GM12878 (cell line): ENCODE measurements at regions not wholly inside any gene's neighbourhood (a gene's known extent, or its start where the extent isn't known, plus 50 kb on each side); places are given as distances from the start of the nearest gene placed in this dataset.
A peak's percentile ranks its signal among the peaks of the same experiment; 100 is the strongest.

Source experiments
- ATAC-seq: fragments of 200-7000 bp; cut with Tn5 transposase; 3 replicates; pipeline ENCODE4 v1.9.1; 2020; ENCODE audit warnings: mild to moderate bottlenecking, moderate library complexity
- BruUV-seq: library from RNA; stranded (reverse); fragments of 400-500 nt; replicated peaks from 2 replicates; lab custom pipeline; 2021; lab: Mats Ljungman, UMichigan
- CTCF ChIA-PET: fragments of 300-600 bp; sonication (Branson Sonifier 250); formaldehyde crosslinking; extraction: SDS; loops from one replicate; lab custom pipeline; 2021; ENCODE audit warnings: inconsistent platforms; lab: Yijun Ruan, JAX
- POLR2A ChIA-PET: fragments of 350-600 bp; formaldehyde crosslinking; extraction: SDS; loops from one replicate; lab custom pipeline; 2021; ENCODE audit warnings: inconsistent platforms; lab: Charles Lee
- RAD21 ChIA-PET: fragments of 300-600 bp; sonication (Branson Sonifier 250); formaldehyde crosslinking; loops from one replicate; lab custom pipeline; 2023; ENCODE audit warnings: antibody characterized with exemption; ENCODE audit not compliant: unreplicated experiment; lab: Charles Lee
- SMC1A ChIA-PET: fragments of 300-600 bp; sonication (Branson Sonifier 250); formaldehyde crosslinking; loops from one replicate; lab custom pipeline; 2023; ENCODE audit not compliant: unreplicated experiment, uncharacterized antibody; lab: Charles Lee
- DNase-seq: peaks from one replicate; pipeline ENCODE4 v3.0.0-alpha.2; 2011; ENCODE audit warnings: low read depth, low spot score
- FAIRE-seq: peaks from 3 replicates; lab custom pipeline; 2011; peaks lifted over from hg19 to GRCh38; lab: Jason Lieb, UNC
- H2AFZ ChIP-seq: 2 replicates; pipeline ENCODE4 v1.6.0; 2011; ENCODE audit warnings: low read depth, low read length, control low read depth; ENCODE audit not compliant: control insufficient read depth
- H3K27ac ChIP-seq: 2 replicates; pipeline ENCODE4 v1.5.1; 2011; ENCODE audit warnings: control low read depth; ENCODE audit not compliant: control insufficient read depth, insufficient read depth
- H3K27me3 ChIP-seq, 2 experiments: replicated peaks in 1 of 2; 2 replicates each; pipeline versions ENCODE4 v1.6.0 to v1.6.1; 2011; ENCODE audit warnings: low read length in 1 of 2; ENCODE audit not compliant: control insufficient read depth in 2 of 2, insufficient read depth in 2 of 2
- H3K36me3 ChIP-seq, 2 experiments: 2 replicates each; pipeline ENCODE4 v1.5.1; 2011; ENCODE audit warnings: low read length in 1 of 2; ENCODE audit not compliant: control insufficient read depth in 2 of 2, insufficient read depth in 2 of 2
- H3K4me1 ChIP-seq: 2 replicates; pipeline ENCODE4 v1.6.1; 2011; ENCODE audit warnings: mild to moderate bottlenecking, low read length, moderate library complexity, mixed read lengths; ENCODE audit not compliant: control insufficient read depth, insufficient read depth
- H3K4me2 ChIP-seq: 2 replicates; pipeline ENCODE4 v1.6.0; 2011; ENCODE audit warnings: control low read depth; ENCODE audit not compliant: control insufficient read depth, insufficient read depth
- H3K4me3 ChIP-seq: fragments of 200-600 bp; sonication (generic); 2 replicates; pipeline ENCODE4 v1.5.1; 2016
- H3K79me2 ChIP-seq: 2 replicates; pipeline ENCODE4 v1.6.0; 2011; ENCODE audit warnings: low read length; ENCODE audit not compliant: control insufficient read depth, insufficient read depth
- H3K9ac ChIP-seq: 2 replicates; pipeline ENCODE4 v1.8.0; 2011; ENCODE audit warnings: low read length, control low read depth, mixed read lengths; ENCODE audit not compliant: control insufficient read depth, insufficient read depth
- H3K9me3 ChIP-seq: replicated peaks from 3 replicates; pipeline ENCODE4 v1.5.1; 2011; ENCODE audit warnings: mild to moderate bottlenecking, low read length; ENCODE audit not compliant: control insufficient read depth, insufficient read depth
- H4K20me1 ChIP-seq: 2 replicates; pipeline ENCODE4 v1.6.0; 2011; ENCODE audit not compliant: control insufficient read depth, insufficient read depth
- ASH2L ChIP-seq: fragments of 300-600, 200-600 bp; sonication (generic); IDR thresholded peaks from 2 replicates; pipeline ENCODE4 v1.6.1; 2017; ENCODE audit warnings: low read depth, mild to moderate bottlenecking, borderline replicate concordance
- BCL11A ChIP-seq: IDR thresholded peaks from 2 replicates; pipeline ENCODE4 v1.6.1; 2011; ENCODE audit warnings: low read depth, low read length
- BRCA1 ChIP-seq: IDR thresholded peaks from 2 replicates; pipeline ENCODE4 v1.6.1; 2011; ENCODE audit warnings: low read depth, low read length, improper control_type of control experiment
- CHD1 ChIP-seq: IDR thresholded peaks from 2 replicates; pipeline ENCODE4 v1.6.1; 2012; ENCODE audit warnings: low read depth, low read length, improper control_type of control experiment
- CREB1 ChIP-seq: IDR thresholded peaks from 2 replicates; pipeline ENCODE4 v1.6.1; 2012; ENCODE audit warnings: low read depth, mild to moderate bottlenecking, inconsistent platforms
- HDAC2 ChIP-seq: fragments of 200-600 bp; sonication (generic); IDR thresholded peaks from 2 replicates; pipeline ENCODE4 v1.6.1; 2017
- LARP7 ChIP-seq: fragments of 450-650 bp; IDR thresholded peaks from 2 replicates; pipeline ENCODE4 v1.6.1; 2017; ENCODE audit warnings: mild to moderate bottlenecking
- MEF2A ChIP-seq: IDR thresholded peaks from 2 replicates; pipeline ENCODE4 v1.6.1; 2011; ENCODE audit warnings: low read depth, mild to moderate bottlenecking, low read length, moderate library complexity; ENCODE audit not compliant: insufficient read depth
- MTA3 ChIP-seq: IDR thresholded peaks from 2 replicates; pipeline ENCODE4 v1.6.1; 2012; ENCODE audit warnings: low read length, inconsistent platforms, borderline replicate concordance
- NBN ChIP-seq: fragments of 450-650 bp; IDR thresholded peaks from 2 replicates; pipeline ENCODE4 v1.6.1; 2016
- NFYA ChIP-seq: IDR thresholded peaks from 2 replicates; pipeline ENCODE4 v1.6.1; 2011; ENCODE audit warnings: low read depth, mild to moderate bottlenecking, low read length, improper control_type of control experiment, borderline replicate concordance
- NR2C2 ChIP-seq: IDR thresholded peaks from 2 replicates; pipeline ENCODE4 v1.6.1; 2011; ENCODE audit warnings: borderline replicate concordance, low read depth; ENCODE audit not compliant: control insufficient read depth, insufficient read length
- NRF1 ChIP-seq: conservative IDR thresholded peaks from 2 replicates; pipeline ENCODE4 v1.6.1; 2011; ENCODE audit warnings: mild to moderate bottlenecking, low read depth, low read length, improper control_type of control experiment
- POLR2A ChIP-seq: IDR thresholded peaks from 2 replicates; pipeline ENCODE4 v1.6.1; 2011; ENCODE audit warnings: low read depth, mild to moderate bottlenecking, low read length
- POLR2AphosphoS2 ChIP-seq: IDR thresholded peaks from 2 replicates; pipeline ENCODE4 v1.6.1; 2011; ENCODE audit warnings: low read depth, mild to moderate bottlenecking, low read length, improper control_type of control experiment, moderate library complexity
- RAD21 ChIP-seq: IDR thresholded peaks from 2 replicates; pipeline ENCODE4 v1.6.1; 2011; ENCODE audit warnings: mild to moderate bottlenecking, low read depth, low read length, moderate library complexity; ENCODE audit not compliant: insufficient read depth
- SUPT20H ChIP-seq: IDR thresholded peaks from 2 replicates; pipeline ENCODE4 v1.6.1; 2011; ENCODE audit warnings: low read depth, mild to moderate bottlenecking, low read length, moderate library complexity, borderline replicate concordance; ENCODE audit not compliant: control insufficient read depth
- ZNF384 ChIP-seq: IDR thresholded peaks from 2 replicates; pipeline ENCODE4 v1.6.1; 2012; ENCODE audit warnings: low read depth, mild to moderate bottlenecking, low read length, improper control_type of control experiment, borderline replicate concordance
- WGBS: methylation state at CpG from one replicate; pipeline ENCODE4 v1.1.6; 2016; ENCODE audit warnings: low lambda C conversion rate; ENCODE audit not compliant: insufficient replicate concordance, insufficient coverage; ENCODE audit errors: missing lambda C conversion rate; 5-methylcytosine and 5-hydroxymethylcytosine counted together
- in situ Hi-C: fragments of 300-500 bp; cut with MboI; formaldehyde crosslinking; loops from 9 replicates; pipeline ENCODE4 v1.14.3; 2018; ENCODE audit warnings: mixed read lengths
- intact Hi-C: fragments of 100-400 bp; cut with micrococcal nuclease; formaldehyde crosslinking; loops from one replicate; pipeline ENCODE4 v1.14.2; 2022; ENCODE audit not compliant: unreplicated experiment
- TF ChIP-seq, protein P1 (sequence below): IDR thresholded peaks from 2 replicates; pipeline ENCODE4 v1.6.1; 2012; ENCODE audit warnings: low read depth, low read length, improper control_type of control experiment
- TF ChIP-seq, protein P2 (sequence below): IDR thresholded peaks from 2 replicates; pipeline ENCODE4 v1.6.1; 2011; ENCODE audit warnings: borderline replicate concordance, low read depth, mild to moderate bottlenecking, moderate library complexity, low read length; ENCODE audit not compliant: insufficient read depth, poor library complexity, severe bottlenecking
- TF ChIP-seq, protein P3 (sequence below): fragments of 450-650 bp; IDR thresholded peaks from 2 replicates; pipeline ENCODE4 v1.6.1; 2017; ENCODE audit warnings: antibody characterized with exemption, mild to moderate bottlenecking, moderate library complexity

DNA sequence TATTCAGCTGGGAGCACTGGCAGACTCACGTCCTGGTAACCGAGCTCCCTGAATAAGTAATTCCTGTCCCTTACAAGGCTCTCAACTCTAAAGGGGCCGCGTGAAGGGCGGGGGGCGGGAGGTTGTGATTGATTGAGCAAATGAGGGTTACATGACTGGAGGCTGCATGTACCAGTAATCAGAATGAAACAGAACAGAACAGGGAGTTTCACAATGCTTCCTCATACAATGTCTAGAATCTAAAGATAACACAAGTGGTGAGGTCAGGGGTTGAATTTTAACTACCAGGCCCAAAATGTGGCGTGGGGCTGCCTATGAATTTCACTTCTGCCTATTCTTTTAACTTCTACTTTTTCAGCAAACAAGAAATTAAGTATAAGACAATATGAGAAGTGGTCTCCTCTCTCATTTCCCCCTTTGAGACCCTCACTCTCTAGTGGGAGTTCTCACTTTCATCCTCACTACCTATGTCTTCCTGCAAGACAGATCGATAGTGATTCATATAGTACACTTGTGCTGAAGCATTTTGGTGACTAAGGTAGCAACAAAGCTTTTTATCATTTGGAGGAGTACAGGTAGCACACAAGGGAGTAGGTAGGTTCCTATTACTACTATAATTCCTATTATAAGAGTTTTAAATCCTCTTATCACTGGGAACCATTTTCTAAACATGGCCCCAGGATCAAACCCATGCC, 239.8 kb downstream of the KTN1 start:
- Histone ChIP-seq H3K4me1 (no peaks in the 10 kb centered on the region; the same call in 1 of the 2 replicates), H3K79me2 (no peaks in the 10 kb centered on the region), H3K36me3 (no peaks in the 10 kb centered on the region), H3K9ac (no peak overlapping the region), H2AFZ (no peak overlapping the region), H3K4me2 (no peak overlapping the region), H3K4me3 (no peak overlapping the region), H3K9me3 (no peaks in the 10 kb centered on the region; the same call in 2 of the 3 replicates), H3K27ac (no peak overlapping the region), H3K27me3 (no peaks in the 10 kb centered on the region), H4K20me1 (no peaks in the 10 kb centered on the region)
- ChIA-PET SMC1A (no interaction called here), RAD21 (interaction anchor here (1.5 kb wide), 1 partner anchor 41 kb away, joined by 3 read pairs; no protein-coding TSS in a partner anchor), CTCF (interaction anchor here (1.1 kb wide), 1 partner anchor 374 kb away, joined by 3 read pairs; no protein-coding TSS in a partner anchor), POLR2A (no interaction called here)
- DNase-seq, result peak; percentile 40
- peak; percentile 75 for FAIRE-seq
- WGBS, result 1% methylated on average over 8 of the region's 8 CpGs
- intact Hi-C loops (loop anchor here (10.0 kb wide), 1 partner anchor 185 kb away; no protein-coding TSS in a partner anchor), in situ Hi-C loops (no loop called here)
- BruUV-seq, result no TSS peak
- peak; percentile 93 for ATAC-seq
- TF ChIP-seq CREB1 (no peak), ZNF384 (no peak), BCL11A (no peak), RAD21 (no peak), NBN (0 out of 2 replicates have a peak, but pooled peaks have one; percentile 63), NFYA (no peak), POLR2A (no peak), CHD1 (no peak), LARP7 (no peak), HDAC2 (no peak), POLR2AphosphoS2 (no peak), MTA3 (no peak), BRCA1 (no peak), ASH2L (no peak), NRF1 (no peak), SUPT20H (no peak), NR2C2 (no peak), MEF2A (0 out of 2 replicates have a peak, but pooled peaks have one; percentile 37)
- TF ChIP-seq, protein P1, sequence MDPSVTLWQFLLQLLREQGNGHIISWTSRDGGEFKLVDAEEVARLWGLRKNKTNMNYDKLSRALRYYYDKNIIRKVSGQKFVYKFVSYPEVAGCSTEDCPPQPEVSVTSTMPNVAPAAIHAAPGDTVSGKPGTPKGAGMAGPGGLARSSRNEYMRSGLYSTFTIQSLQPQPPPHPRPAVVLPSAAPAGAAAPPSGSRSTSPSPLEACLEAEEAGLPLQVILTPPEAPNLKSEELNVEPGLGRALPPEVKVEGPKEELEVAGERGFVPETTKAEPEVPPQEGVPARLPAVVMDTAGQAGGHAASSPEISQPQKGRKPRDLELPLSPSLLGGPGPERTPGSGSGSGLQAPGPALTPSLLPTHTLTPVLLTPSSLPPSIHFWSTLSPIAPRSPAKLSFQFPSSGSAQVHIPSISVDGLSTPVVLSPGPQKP, result no peak
- TF ChIP-seq, protein P2, sequence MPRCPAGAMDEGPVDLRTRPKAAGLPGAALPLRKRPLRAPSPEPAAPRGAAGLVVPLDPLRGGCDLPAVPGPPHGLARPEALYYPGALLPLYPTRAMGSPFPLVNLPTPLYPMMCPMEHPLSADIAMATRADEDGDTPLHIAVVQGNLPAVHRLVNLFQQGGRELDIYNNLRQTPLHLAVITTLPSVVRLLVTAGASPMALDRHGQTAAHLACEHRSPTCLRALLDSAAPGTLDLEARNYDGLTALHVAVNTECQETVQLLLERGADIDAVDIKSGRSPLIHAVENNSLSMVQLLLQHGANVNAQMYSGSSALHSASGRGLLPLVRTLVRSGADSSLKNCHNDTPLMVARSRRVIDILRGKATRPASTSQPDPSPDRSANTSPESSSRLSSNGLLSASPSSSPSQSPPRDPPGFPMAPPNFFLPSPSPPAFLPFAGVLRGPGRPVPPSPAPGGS, result no peak
- TF ChIP-seq, protein P3, sequence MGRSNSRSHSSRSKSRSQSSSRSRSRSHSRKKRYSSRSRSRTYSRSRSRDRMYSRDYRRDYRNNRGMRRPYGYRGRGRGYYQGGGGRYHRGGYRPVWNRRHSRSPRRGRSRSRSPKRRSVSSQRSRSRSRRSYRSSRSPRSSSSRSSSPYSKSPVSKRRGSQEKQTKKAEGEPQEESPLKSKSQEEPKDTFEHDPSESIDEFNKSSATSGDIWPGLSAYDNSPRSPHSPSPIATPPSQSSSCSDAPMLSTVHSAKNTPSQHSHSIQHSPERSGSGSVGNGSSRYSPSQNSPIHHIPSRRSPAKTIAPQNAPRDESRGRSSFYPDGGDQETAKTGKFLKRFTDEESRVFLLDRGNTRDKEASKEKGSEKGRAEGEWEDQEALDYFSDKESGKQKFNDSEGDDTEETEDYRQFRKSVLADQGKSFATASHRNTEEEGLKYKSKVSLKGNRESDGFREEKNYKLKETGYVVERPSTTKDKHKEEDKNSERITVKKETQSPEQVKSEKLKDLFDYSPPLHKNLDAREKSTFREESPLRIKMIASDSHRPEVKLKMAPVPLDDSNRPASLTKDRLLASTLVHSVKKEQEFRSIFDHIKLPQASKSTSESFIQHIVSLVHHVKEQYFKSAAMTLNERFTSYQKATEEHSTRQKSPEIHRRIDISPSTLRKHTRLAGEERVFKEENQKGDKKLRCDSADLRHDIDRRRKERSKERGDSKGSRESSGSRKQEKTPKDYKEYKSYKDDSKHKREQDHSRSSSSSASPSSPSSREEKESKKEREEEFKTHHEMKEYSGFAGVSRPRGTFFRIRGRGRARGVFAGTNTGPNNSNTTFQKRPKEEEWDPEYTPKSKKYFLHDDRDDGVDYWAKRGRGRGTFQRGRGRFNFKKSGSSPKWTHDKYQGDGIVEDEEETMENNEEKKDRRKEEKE, result no peak
